Sigmoid colon (tissue), 3 donors: ENCODE measurements at regions not wholly inside any gene's neighbourhood (a gene's known extent, or its start where the extent isn't known, plus 50 kb on each side); places are given as distances from the start of the nearest gene placed in this dataset.

Experiments
- POLR2A ChIP-seq, 2 donors: fragments of 450-650 bp; IDR thresholded peaks; one replicate each; pipeline ENCODE4 v1.6.1; 2016; ENCODE audit warnings: antibody characterized with exemption in 2 of 2, mild to moderate bottlenecking in 2 of 2, moderate library complexity in 2 of 2
- TF ChIP-seq, protein P1 (sequence below), 4 experiments: fragments of 450-650 bp in 3 of 4; fragments of 200-600 bp in 1 of 4; IDR thresholded peaks; one replicate each; pipeline ENCODE4 v1.5.1; 2016 to 2019; ENCODE audit warnings: antibody characterized with exemption in 4 of 4, mild to moderate bottlenecking in 3 of 4, moderate library complexity in 2 of 4

DNA sequence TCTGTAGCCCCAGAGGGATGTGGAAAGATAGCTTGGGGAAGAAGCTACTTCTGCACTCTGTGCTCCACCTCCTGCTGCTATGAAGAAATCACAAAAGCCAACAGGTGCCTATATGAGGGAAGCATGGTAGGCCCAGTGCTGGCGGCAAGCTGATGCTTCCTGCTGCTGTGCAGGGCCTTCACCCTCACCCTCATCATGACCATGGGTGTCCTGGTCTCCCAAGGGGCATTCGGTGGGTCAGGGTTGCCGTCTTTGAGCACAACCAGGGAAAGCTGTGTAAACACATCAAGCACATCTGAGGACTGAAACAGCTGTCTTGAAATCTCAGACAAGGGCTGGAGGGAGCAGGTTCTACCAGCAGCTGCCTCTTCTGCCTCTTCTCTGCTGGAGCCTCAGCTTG is 184.0 kb downstream of the FNDC1 start:
- no peak for TF ChIP-seq POLR2A (IDR thresholded peaks at IDR 0.05)
- TF ChIP-seq, protein P1, sequence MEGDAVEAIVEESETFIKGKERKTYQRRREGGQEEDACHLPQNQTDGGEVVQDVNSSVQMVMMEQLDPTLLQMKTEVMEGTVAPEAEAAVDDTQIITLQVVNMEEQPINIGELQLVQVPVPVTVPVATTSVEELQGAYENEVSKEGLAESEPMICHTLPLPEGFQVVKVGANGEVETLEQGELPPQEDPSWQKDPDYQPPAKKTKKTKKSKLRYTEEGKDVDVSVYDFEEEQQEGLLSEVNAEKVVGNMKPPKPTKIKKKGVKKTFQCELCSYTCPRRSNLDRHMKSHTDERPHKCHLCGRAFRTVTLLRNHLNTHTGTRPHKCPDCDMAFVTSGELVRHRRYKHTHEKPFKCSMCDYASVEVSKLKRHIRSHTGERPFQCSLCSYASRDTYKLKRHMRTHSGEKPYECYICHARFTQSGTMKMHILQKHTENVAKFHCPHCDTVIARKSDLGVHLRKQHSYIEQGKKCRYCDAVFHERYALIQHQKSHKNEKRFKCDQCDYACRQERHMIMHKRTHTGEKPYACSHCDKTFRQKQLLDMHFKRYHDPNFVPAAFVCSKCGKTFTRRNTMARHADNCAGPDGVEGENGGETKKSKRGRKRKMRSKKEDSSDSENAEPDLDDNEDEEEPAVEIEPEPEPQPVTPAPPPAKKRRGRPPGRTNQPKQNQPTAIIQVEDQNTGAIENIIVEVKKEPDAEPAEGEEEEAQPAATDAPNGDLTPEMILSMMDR (IDR thresholded peaks at IDR 0.05) = no peak
